DOHH2 (cell line): ENCODE measurements at regions not wholly inside any gene's neighbourhood (a gene's known extent, or its start where the extent isn't known, plus 50 kb on each side); places are given as distances from the start of the nearest gene placed in this dataset.

ENCODE experiments used
- H3F3A ChIP-seq: fragments of 200-600 bp; sonication (generic), shearing (Covaris generic); 2 replicates; pipeline ENCODE4 v1.6.0; 2016; ENCODE audit warnings: antibody characterized with exemption, mild to moderate bottlenecking; ENCODE audit not compliant: control insufficient read depth, insufficient read depth
- H3K27ac ChIP-seq: fragments of 200-600 bp; sonication (generic); 2 replicates; pipeline ENCODE4 v1.5.1; 2014; ENCODE audit warnings: low read depth, mild to moderate bottlenecking, low read length, moderate library complexity
- H3K27me3 ChIP-seq: fragments of 200-600 bp; sonication (generic); 2 replicates; pipeline ENCODE4 v1.6.1; 2014; ENCODE audit warnings: mild to moderate bottlenecking, low read length, mixed read lengths; ENCODE audit not compliant: control insufficient read depth
- H3K36me3 ChIP-seq: fragments of 200-600 bp; sonication (generic); 2 replicates; pipeline ENCODE4 v1.6.1; 2014; ENCODE audit warnings: mild to moderate bottlenecking, low read length, moderate library complexity, mixed read lengths; ENCODE audit not compliant: control insufficient read depth
- H3K4me1 ChIP-seq: fragments of 200-600 bp; sonication (generic); 2 replicates; pipeline ENCODE4 v1.6.1; 2014; ENCODE audit warnings: mild to moderate bottlenecking, low read length, mixed read lengths; ENCODE audit not compliant: control insufficient read depth
- H3K4me2 ChIP-seq: fragments of 200-600 bp; sonication (generic); 2 replicates; pipeline ENCODE4 v1.6.0; 2014; ENCODE audit warnings: mild to moderate bottlenecking, low read length, moderate library complexity
- H3K4me3 ChIP-seq: fragments of 200-600 bp; sonication (generic); 2 replicates; pipeline ENCODE4 v1.5.1; 2014; ENCODE audit warnings: mild to moderate bottlenecking, low read length, mixed read lengths
- H3K79me2 ChIP-seq: fragments of 200-600 bp; sonication (generic); 2 replicates; pipeline ENCODE4 v1.6.1; 2014; ENCODE audit warnings: mild to moderate bottlenecking, low read length, mixed read lengths; ENCODE audit not compliant: control insufficient read depth
- H3K9me2 ChIP-seq: fragments of 200-600 bp; sonication (generic); replicated peaks from 2 replicates; pipeline ENCODE4 v1.6.1; 2014; ENCODE audit warnings: mild to moderate bottlenecking, low read length, mixed read lengths; ENCODE audit not compliant: control insufficient read depth
- H3K9me3 ChIP-seq: fragments of 200-600 bp; sonication (generic); 2 replicates; pipeline ENCODE4 v1.6.1; 2014; ENCODE audit warnings: antibody characterized with exemption, low read length, mixed read lengths; ENCODE audit not compliant: control insufficient read depth, insufficient read depth
- H4K20me1 ChIP-seq: fragments of 200-600 bp; sonication (generic); 2 replicates; pipeline ENCODE4 v1.6.0; 2014; ENCODE audit warnings: low read depth, mild to moderate bottlenecking, antibody characterized with exemption, low read length, moderate library complexity; ENCODE audit not compliant: control insufficient read depth, insufficient read depth
- EZH2phosphoT487 ChIP-seq: fragments of 200-600 bp; sonication (generic); IDR thresholded peaks from 2 replicates; pipeline ENCODE4 v1.6.1; 2017; ENCODE audit warnings: borderline replicate concordance, mild to moderate bottlenecking, antibody characterized with exemption, low read length, moderate library complexity, mixed read lengths
- TF ChIP-seq, protein P1 (sequence below): fragments of 200-600 bp; sonication (generic); IDR thresholded peaks from one replicate; pipeline ENCODE4 v1.5.1; 2014; ENCODE audit warnings: antibody characterized with exemption, mild to moderate bottlenecking, low read depth, low read length; ENCODE audit not compliant: poor library complexity, severe bottlenecking

DNA sequence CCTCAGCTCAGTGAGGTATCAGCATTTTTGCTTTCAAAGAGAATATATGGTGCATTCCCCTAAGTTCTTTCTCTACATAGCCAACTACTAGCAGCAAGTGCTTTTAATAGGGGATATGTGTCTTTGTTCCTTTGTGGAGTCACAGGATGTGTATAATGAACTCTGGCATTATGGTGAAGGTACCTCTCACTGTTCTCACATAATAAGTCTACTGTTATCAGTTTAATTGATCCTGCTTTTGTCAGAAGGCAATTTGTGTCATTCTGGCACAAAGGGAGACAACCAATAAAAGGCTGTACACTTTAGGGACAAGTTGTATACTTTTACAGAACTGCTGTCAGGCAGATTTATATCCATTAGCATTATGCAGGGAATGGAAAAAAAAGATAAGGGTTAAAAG is 531.4 kb upstream of the RIOK2 start:
- no peaks in the 10 kb centered on the region for H3K27me3 ChIP-seq
- no peak overlapping the region for H3K4me2 ChIP-seq
- H3K27ac ChIP-seq = no peak overlapping the region
- H3K36me3 ChIP-seq = no peaks in the 10 kb centered on the region
- H3K79me2 ChIP-seq = no peaks in the 10 kb centered on the region
- no peaks in the 10 kb centered on the region for H4K20me1 ChIP-seq
- no peaks in the 10 kb centered on the region for H3F3A ChIP-seq
- TF ChIP-seq EZH2phosphoT487 = no peak
- TF ChIP-seq, protein P1, sequence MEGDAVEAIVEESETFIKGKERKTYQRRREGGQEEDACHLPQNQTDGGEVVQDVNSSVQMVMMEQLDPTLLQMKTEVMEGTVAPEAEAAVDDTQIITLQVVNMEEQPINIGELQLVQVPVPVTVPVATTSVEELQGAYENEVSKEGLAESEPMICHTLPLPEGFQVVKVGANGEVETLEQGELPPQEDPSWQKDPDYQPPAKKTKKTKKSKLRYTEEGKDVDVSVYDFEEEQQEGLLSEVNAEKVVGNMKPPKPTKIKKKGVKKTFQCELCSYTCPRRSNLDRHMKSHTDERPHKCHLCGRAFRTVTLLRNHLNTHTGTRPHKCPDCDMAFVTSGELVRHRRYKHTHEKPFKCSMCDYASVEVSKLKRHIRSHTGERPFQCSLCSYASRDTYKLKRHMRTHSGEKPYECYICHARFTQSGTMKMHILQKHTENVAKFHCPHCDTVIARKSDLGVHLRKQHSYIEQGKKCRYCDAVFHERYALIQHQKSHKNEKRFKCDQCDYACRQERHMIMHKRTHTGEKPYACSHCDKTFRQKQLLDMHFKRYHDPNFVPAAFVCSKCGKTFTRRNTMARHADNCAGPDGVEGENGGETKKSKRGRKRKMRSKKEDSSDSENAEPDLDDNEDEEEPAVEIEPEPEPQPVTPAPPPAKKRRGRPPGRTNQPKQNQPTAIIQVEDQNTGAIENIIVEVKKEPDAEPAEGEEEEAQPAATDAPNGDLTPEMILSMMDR = no peak
- no peaks in the 10 kb centered on the region for H3K9me3 ChIP-seq
- H3K4me3 ChIP-seq = no peak overlapping the region
- H3K4me1 ChIP-seq = no peaks in the 10 kb centered on the region
- H3K9me2 ChIP-seq = no peaks in the 10 kb centered on the region

DNA sequence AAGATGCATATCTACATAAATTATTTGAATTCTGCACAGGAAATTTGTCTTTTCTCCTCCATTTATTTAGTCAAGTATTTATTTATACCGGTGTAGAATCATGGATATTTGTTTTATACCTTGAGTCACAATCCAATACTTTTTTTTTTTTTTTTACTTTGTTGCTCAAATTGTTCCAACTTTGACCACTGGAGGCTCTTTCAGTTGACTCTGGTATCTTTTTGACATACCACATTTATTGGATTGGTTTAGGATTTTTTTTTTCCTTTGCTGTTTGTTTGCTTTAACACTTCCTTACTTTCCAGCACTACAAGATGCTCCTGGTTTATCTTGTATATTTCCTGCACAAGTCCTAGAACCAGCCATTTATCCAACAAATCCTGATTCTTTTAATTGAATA is 543.1 kb upstream of the RIOK2 start:
- no peaks in the 10 kb centered on the region for H3K9me2 ChIP-seq
- no peaks in the 10 kb centered on the region for H3K4me1 ChIP-seq
- no peak overlapping the region for H3K4me2 ChIP-seq
- H4K20me1 ChIP-seq = no peaks in the 10 kb centered on the region
- H3K4me3 ChIP-seq = no peak overlapping the region
- H3K27ac ChIP-seq = no peak overlapping the region
- TF ChIP-seq, protein P1 = no peak
- TF ChIP-seq EZH2phosphoT487 = no peak
- H3K79me2 ChIP-seq = no peaks in the 10 kb centered on the region
- H3K27me3 ChIP-seq = no peaks in the 10 kb centered on the region
- H3K36me3 ChIP-seq = no peaks in the 10 kb centered on the region
- no peaks in the 10 kb centered on the region for H3K9me3 ChIP-seq
- H3F3A ChIP-seq = no peaks in the 10 kb centered on the region

DNA sequence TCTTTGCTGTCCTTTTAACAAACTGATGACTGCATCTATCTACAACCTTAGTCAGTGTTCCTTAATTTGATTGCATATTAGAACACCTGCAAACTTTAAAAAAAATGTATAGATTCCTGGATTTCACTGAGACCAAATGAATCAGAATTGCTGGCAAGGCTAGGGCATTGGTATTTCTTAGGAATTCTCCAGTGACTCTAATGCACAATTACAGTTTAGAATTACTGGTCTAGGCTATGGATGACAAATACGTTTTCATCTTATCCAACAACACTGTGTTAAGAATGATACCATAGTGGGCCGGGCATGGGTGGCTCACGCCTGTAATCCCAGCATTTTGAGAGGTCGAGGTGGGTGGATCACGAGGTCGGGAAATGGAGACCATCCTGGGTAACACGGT is 545.9 kb upstream of the RIOK2 start:
- H3K9me2 ChIP-seq = no peaks in the 10 kb centered on the region
- no peaks in the 10 kb centered on the region for H3K27me3 ChIP-seq
- no peak overlapping the region for H3K4me3 ChIP-seq
- H3K36me3 ChIP-seq = no peaks in the 10 kb centered on the region
- no peaks in the 10 kb centered on the region for H3K79me2 ChIP-seq
- no peaks in the 10 kb centered on the region for H4K20me1 ChIP-seq
- H3K4me2 ChIP-seq = no peak overlapping the region
- H3K9me3 ChIP-seq = no peaks in the 10 kb centered on the region
- TF ChIP-seq EZH2phosphoT487 = no peak
- TF ChIP-seq, protein P1 = no peak
- H3K4me1 ChIP-seq = no peaks in the 10 kb centered on the region
- no peaks in the 10 kb centered on the region for H3F3A ChIP-seq
- no peak overlapping the region for H3K27ac ChIP-seq

DNA sequence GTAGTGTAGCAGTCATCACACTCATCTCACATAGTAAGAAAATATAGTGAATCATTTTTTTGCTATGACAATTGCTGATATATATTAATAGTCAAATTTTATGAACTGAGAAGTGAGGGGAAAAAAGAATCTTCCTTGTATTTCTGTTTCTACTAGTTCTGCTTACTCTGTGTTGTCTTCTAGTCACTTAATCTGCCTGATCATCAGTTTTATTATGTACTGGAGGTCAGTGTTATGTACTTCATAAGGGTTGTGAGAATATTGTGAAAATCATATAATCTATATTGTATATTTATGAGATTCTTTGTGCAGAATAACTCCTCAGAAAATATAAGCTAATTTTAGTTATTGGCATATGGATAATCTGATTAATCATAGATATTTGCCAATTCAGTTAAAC is 546.9 kb upstream of the RIOK2 start:
- Histone ChIP-seq H3K27ac (no peak overlapping the region), H3K27me3 (no peaks in the 10 kb centered on the region), H3K4me3 (no peak overlapping the region), H3K36me3 (no peaks in the 10 kb centered on the region), H3K79me2 (no peaks in the 10 kb centered on the region), H3K4me2 (no peak overlapping the region), H3K4me1 (no peaks in the 10 kb centered on the region), H3F3A (no peaks in the 10 kb centered on the region), H3K9me2 (no peaks in the 10 kb centered on the region), H4K20me1 (no peaks in the 10 kb centered on the region), H3K9me3 (no peaks in the 10 kb centered on the region)
- no peak for TF ChIP-seq EZH2phosphoT487
- TF ChIP-seq, protein P1 = no peak
